NCI-H82 treated with DMSO at 0.1 percent for 48 hours (cell line): ENCODE measurements at regions not wholly inside any gene's neighbourhood (a gene's known extent, or its start where the extent isn't known, plus 50 kb on each side); places are given as distances from the start of the nearest gene placed in this dataset.
A peak's percentile ranks its signal among the peaks of the same experiment; 100 is the strongest.
"Not testable (repeated sequence)": the region's sequence is repeated elsewhere in the genome, so short reads cannot be mapped to it uniquely, and the experiment has no call there.

Experiments
- DNase-seq: peaks from one replicate; lab custom pipeline; 2025; ENCODE audit not compliant: unreplicated experiment; lab: John Stamatoyannopoulos, UW

DNA sequence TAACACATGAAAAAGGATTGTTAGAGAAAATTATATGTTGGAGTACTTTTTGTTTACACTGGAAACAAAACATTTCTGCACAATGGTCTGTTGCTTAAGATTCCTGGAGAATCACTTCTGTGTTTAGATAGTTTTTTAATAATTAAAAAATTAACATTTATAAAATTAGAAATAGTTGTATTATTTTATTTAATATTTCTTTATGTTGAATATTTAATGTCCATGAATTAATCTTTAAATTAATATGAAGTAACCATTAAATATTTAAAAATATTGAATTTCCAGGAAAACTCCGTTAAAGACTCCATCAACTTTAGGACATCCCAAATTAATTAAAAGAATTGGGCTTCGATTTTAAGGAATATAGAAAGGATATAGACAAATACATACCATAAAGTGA is 797.1 kb upstream of the GALNTL6 start:
- no peak for DNase-seq

DNA sequence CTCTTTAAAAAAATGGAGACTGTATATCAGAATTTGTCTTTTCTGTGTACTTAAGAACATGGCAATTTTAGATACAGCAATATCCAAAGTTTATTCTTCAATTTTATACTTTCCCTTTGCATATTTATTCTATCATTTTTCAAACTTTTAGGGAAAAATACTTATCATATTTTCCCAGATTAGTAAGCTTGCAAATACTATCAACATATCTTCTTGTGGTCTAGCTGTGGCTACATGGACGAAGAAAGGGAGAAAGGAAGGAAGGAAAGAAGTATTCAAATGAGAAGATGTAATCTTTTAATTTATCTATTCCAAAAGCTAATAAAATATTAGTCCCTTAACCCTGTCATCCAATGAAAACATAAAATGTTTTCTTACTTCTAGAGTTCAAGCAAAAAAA is 797.8 kb upstream of the GALNTL6 start:
- DNase-seq, result no peak

DNA sequence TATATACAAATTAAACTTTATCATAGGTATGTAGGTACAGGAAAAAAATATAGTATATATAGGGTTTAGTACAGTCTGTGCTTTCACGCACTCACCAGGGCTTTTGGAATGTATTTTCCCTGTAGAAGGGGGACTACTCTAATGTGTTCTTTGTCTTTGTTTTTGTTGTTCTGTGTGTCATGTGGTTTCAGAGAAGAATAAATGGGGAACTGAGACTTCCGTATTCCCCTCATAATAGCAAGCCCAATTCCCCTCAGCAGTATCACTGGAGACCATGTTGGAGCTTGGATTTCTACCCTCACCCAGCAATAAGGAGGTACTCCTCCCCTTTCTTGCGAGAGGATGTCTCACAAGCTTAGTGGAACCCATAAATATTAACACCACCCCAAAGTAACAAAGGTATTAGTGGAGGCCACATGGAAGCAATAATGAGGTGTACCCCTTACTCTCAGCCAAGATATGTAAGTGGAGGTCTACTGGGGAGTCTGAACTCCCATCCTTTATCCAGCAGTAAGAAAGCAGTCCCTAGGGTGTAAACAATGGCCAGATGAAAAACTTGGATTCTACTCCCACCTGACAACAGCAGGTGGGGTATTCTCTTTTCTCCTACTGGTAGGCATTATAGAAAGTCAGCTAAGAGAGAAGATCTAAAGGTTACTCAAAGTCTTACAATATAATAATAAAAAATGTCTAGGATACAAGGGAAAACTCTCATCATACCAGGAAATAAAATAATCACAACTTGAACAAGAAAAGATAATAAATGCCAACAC is 805.4 kb upstream of the GALNTL6 start:
- DNase-seq, result no peak

DNA sequence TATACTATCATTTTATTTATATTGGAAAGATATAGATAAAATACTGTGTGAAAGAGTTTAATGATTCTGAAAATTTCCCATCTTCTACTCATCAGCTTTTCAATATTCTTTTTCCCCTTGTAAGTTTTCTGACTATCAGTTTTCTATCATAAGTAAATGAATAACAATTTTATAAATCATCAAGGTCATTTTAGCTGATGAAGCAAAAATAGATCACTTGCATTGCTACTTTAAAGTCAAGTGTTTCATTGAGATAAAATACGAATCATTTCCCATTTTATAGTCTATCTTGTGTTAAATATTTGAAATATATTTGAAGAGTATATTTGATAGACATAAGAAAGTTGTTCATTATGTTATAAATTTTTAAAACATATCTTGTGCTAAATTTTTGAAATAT is 811.0 kb upstream of the GALNTL6 start:
- no peak for DNase-seq

DNA sequence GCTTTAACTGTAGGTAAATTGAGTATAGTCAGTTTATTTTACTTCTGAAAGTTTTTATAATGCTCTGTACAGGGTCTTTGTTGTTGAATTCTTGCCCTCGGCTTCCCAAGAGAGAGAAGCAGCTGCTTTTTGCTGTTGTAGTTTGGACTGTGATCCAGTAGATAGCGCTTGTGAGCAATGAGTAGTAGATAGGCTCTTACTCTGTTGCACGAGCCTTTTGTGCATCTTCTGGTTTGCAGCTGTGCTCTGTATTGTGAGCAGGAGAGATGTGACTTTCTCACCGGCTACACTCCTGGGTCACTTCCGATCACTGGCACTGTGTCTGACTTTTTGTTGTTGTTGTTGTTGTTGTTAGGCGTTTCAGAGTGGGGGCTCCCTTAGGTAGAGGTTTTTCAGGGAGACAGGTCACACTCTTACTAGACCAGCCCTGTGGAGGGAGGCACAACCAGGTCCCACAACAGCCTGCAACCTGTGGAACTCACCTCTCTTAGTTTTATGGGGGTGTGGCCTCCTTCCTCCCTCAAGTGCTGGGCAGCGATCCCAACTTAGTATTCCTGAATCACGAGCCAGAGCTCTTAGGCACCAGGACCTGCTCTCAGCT is 822.1 kb upstream of the GALNTL6 start:
- peak; percentile 16 for DNase-seq

DNA sequence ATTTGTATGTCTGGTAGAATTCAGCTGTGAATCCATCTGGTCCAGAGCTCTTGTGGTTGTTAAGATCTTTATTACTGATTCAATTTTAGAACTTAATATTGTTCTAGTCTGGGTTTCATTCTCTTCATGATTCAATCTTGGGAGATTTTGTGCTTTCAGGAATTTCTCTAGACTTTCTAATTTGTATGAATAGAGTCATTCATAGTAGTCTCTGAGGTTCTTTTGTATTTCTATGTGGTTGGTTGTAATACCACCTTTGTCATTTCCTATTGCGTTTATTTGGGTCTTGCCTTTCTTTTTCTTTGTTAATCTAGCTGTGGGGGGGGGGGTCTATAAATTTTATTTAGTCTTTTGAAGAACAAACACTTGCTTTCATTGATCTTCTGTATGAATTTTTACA is 824.8 kb upstream of the GALNTL6 start:
- no peak for DNase-seq

DNA sequence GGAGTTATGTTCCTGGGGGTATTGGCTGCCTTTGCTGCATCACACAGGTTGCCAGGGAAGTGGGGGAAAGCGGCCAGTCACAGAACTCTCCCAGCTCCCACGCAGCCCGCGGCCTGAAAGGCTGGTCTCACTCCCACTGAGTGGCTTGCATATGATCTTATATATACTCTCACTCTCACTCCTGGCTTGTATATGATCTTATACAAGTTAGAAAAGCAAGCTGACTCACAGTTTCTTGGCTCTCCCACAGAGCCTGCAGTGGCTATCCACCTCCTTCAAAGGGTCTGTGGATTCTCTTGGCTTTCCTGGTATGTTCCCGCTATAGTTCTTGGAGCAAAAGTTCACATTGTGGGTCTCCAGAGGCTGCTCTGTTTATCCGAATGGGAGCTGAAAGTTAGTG is 833.5 kb upstream of the GALNTL6 start:
- no peak for DNase-seq

DNA sequence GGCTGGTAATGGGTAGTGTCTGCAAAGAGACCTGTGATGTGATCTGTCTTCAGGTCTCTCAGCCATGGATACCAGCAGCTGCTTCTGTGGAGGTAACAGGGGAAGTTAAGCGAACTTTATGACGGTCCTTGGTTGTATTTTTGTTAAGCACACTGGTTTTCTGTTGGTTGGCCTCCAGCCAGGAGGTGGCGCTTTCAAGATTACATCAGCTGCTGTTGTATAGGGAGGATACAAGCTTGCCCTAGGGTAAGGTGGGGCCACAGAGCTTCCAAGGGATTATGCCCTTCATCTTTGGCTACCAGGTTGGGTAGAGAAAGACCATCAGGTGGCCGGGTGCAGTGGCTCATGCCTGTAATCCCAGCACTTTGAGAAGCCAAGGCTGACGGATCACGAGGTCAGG is 834.2 kb upstream of the GALNTL6 start:
- no peak for DNase-seq

DNA sequence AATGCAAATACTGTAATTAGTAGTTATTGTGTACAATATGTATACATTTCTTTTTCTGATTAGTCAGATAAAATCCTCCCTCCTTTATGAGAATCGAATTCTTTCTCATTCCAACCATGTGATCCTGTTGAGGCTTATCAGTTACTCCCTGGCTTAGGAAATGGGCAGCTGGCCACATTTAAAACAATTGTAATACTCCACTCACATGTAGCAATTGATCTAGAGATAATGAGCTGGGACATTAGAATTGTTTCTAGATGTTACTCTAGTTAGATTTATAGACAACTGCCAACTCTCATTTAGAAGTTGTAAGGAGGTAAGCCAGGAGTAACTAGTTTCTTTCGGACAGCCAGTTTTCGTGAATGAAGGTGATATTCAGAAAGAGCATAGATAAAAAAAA is 859.3 kb upstream of the AADAT start:
- no peak for DNase-seq

DNA sequence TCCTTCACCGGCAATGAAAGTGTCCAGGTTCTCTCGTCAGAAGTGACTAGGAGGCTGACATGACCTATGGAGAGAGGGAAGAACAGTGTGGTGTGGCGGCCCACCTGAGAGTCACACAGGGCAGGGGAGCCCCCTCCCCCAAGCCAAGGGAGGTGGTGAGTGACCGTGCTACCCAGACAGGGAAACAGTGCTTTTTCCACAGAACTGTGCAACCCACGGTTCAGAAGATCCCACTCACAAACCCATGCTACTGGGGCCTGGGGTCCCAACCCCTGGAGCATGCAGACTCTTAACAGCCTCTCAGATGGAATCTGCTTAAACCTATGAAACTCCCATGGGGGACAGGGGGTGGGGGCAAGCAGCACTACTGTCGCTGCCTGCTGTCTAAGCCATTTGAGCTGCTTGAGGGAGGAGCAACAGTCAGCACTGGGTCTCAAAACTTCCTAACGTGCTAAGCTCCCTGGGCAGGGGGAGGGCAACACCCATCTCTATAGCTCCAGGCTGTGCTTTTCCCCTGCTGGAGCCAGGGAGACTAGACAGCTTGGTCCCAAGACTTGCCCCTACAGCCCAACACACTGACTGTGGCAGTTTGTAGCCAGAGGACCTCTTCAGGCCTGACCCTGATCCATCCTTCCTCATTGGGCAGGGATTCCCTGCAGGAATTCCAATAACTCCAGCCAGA is 850.4 kb upstream of the AADAT start:
- DNase-seq, result peak; percentile 32

DNA sequence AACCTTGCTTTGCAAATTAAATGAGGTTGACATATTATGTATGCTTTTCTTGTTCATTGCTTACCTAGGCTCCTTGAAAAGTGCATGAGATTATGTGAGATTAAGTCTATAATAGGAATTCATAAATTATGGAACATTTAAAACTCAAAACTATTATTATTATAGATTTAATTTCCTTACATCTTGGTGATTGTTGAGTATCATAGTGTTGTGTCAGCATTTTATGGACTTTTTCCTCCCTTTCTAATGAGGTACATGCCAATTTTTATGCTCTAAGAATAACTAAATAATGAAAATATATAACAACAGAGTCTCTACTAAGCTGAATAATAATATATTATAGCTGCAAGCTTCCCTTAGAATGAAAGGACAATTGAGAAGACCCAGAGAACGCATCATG is 848.8 kb upstream of the AADAT start:
- DNase-seq, result no peak

DNA sequence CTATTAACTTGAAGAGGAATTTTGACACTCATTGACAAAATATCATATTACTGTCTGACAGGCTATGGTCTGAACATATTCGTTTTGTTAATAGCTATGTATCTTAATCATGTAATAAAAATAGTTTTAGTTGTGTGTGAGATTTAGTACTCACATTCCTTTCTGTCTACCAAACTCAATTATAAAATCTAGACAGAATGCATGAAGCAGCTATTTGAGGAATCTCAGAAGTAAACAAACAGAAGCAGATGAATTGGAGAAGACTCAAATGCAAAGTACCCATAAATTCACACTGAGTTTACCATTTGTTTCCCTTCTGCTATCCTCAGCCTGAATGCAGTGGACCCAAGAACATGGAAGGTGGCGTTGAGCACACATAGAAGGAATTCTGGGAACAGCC is 841.6 kb upstream of the AADAT start:
- DNase-seq, result no peak

DNA sequence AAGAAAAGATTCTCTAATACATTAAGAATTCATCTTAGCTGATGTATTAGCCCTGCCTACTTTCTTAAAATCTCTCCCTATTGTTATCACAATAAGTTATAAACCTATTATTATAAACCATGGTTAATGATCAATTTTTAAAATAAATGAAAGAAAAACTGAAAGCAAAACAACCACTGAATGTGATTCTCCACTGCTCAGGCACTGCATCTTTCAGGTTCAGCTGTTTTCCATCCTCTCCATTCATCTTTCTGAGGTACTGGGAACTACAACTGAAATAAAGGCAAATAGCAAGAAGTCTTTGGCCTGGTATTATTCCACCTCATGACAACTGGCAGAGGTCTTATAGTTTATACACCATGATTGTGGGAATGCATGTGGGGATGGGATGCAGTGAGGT is 798.9 kb upstream of the AADAT start:
- DNase-seq, result no peak

DNA sequence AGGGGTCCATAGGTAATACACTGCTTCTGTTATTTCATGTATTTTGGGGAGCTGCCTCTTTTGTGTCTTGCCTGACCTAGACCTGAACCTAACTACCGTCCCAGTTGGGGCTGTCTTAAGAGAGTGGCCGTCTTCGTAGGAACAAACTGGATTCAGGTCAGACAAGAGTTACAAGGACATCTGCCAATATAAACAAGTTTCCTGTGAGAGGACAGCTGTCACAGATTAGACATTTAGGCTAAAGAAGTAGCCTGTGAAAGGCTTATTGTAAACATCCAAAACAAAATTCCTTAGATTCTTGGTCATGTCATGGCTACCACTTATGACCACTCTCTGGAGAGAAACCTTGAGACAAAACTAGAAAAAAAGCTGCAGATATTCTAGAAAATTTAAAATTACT is 797.6 kb upstream of the AADAT start:
- peak; percentile 6 for DNase-seq

DNA sequence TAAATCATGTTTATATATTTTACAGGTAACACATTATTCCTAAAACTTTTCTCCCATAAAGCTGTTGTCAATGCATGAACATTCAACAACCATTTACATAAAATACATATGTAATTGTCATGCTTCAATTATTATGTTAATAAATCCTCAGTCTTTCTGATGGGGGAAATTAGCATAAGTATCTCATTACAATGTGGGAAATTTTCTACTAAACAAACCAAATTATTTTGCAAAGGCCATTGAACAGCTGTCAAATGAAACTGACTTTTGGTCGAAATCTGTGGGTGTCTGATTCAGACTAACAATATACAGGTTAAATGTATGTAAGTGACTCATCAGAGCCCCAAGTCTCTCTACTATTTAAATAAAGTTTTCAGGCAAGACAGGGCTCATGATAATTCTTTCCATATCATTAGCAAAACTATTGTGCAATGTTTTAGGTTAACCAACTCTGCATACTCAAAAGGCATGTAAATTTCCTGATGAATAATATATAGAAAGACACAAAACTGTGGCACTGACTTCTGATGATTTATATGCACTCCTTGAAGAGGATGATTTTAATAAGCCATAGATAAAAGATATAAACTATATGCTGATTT is 795.3 kb upstream of the AADAT start:
- DNase-seq, result no peak

DNA sequence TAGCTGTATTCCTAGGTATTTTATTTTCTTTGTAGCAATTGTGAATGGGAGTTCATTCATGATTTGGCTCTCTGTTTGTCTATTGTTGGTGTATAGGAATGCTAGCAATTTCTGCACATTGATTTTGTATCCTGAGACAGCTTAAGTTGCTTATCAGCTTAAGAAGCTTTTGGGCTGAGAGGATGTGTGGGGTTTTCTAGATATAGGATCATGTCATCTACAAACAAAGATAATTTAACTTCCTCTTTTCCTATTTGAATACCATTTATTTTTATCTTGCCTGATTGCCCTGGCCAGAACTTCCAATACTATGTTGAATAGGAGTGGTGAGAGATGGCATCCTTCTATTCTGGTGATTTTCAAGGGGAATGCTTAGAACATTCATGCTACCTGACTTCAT is 791.9 kb upstream of the AADAT start:
- not testable (repeated sequence) for DNase-seq

DNA sequence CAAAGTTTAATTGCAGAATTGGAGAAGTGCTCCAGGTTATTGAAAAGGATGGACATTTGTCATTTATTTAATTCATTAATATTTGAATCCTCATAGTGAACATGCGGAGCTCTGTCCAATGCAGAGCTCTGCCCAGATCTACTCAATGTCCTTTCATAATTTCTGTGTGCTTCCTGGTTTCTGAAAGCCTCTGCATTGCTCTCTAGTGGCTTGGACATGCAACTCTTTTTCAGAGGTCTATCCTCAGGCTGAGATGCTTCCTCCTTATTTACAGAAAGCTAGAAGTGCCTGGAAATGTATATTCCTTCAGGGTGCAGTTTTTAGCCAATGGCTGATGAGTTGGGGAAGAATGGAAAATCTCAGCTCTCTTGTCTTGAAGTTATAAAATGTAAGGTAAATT is 786.1 kb upstream of the AADAT start:
- no peak for DNase-seq

DNA sequence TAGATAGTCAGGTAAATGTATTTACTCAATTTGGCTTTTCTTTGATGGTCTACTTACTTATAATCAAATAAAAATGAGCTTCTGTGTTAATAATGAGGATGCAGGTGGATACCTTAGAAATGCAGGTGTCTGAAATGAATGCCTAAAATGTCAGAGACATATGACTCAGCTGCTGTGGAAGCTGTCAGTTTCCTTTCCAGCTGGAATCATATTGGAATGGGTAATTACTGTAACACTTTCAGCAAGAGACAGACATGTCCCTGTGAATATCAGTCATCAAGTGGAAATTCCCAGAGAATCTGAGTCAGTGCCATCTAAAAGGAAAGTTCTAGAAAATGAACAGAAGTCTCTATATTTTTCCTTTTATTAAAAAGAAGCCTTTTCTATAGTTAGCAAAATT is 783.0 kb upstream of the AADAT start:
- no peak for DNase-seq

DNA sequence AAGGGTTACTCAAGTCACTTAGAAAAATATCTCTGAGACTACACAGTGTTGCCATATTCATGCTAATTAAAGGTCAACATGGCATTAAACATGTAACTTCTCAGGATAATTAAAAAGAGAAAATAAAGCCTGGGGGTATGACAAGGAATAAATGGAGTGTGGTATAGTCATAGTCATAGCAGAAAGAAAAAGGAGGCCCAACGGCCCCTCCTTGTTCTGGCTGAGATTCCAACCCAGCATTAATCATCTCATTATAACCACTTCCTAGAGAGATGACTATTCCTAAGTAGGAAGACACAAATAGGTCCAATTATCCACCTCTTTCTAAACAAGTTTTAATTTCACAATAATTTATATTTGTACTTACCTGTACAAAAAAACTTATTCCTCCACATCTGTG is 778.4 kb upstream of the AADAT start:
- DNase-seq, result no peak

DNA sequence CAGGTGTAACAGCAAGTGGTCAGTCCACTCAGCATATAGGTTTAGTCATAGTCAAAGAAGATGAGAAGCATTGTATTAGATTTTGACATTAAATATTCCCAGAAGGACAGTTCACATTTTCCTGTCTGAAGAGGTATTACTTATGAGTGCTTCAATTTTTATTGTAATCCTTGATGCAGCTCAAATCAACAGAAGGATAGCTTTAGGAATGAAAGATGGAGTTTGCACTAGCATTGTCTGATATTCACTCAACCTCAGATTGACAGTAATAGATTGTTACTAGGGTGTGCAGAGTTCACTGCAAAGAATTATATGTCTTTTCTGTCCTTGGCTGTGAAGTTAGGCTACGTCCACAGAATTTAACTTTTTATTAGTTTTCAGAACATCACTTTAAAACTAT is 764.3 kb upstream of the AADAT start:
- DNase-seq, result no peak

DNA sequence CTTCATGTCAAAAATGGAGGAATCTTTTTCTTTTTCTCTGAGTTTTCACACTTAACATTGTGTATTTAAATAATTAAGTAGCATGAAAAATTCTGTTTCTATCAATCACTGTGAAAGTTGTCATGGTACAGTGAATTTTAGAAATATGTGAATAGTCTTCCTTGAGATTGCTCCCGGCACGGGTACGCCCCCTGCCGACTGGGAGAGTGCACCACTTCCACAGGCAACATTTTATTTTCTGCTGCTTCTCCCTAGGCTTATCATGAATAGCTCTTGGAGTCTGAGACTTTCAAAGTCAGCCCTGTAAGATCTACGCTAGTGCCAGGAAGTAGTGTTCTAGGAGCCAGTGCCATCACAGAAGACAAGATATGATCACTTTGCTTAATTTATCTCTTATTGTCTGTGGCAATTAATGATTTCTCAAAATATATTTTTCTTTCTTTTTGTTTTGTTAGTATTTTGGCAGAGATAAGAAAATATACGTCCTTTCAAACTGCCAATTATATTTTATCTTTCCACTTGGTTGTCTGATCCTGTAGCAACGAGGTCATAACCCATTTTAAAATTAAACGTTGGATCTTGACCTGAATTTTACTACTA is 763.8 kb upstream of the AADAT start:
- DNase-seq, result peak; percentile 9

DNA sequence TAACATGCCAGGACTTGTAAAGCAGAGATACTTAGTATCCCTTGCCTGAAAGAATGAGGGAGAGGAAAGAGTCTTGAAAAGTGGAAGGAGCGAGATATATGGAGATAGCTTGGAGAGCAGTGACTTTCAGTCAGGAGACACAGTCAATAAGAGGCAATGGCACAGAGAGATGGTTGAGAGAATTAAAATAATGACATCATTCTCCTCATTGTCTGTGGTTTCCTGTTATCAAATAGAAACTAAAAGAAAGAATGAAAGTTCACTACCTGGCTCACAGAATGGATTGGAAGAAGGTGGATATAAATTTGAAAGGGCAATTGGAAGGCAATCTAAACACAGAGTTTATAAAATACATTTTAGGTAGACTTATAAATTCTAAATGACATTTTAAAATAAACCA is 760.2 kb upstream of the AADAT start:
- no peak for DNase-seq
